H1 (cell line): ENCODE measurements at regions not wholly inside any gene's neighbourhood (a gene's known extent, or its start where the extent isn't known, plus 50 kb on each side); places are given as distances from the start of the nearest gene placed in this dataset.

Experiments
- CTCF ChIA-PET: fragments of 300-600 bp; sonication (Branson Sonifier 250); formaldehyde crosslinking; loops from one replicate; lab custom pipeline; 2021; ENCODE audit not compliant: partially characterized antibody; lab: Charles Lee
- POLR2A ChIA-PET: fragments of 300-600 bp; sonication (Branson Sonifier 250); formaldehyde crosslinking; loops from one replicate; lab custom pipeline; 2021; ENCODE audit warnings: inconsistent platforms; ENCODE audit not compliant: partially characterized antibody; lab: Charles Lee
- DNase-seq, 2 experiments: peaks; one replicate each; pipeline versions ENCODE4 v3.0.0 to v3.0.0-alpha.2; 2010 to 2022; ENCODE audit warnings: low spot score in 2 of 2, low read depth in 1 of 2, mixed read lengths in 1 of 2
- FAIRE-seq: peaks from 2 replicates; lab custom pipeline; 2011; peaks lifted over from hg19 to GRCh38; lab: Jason Lieb, UNC
- H2AFZ ChIP-seq: 2 replicates; pipeline ENCODE4 v1.8.1; 2012; ENCODE audit warnings: low read length, inconsistent platforms
- H2AK5ac ChIP-seq: 2 replicates; pipeline ENCODE4 v1.6.1; 2013; ENCODE audit warnings: low read depth, low read length
- H2BK120ac ChIP-seq: replicated peaks from 2 replicates; pipeline ENCODE3; 2013; ENCODE audit warnings: low read depth, low read length, inconsistent platforms
- H2BK12ac ChIP-seq: 2 replicates; pipeline ENCODE4 v1.6.1; 2013; ENCODE audit warnings: low read depth, low read length
- H2BK15ac ChIP-seq: 2 replicates; pipeline ENCODE4 v1.6.1; 2013; ENCODE audit warnings: low read length
- H2BK20ac ChIP-seq: 2 replicates; pipeline ENCODE4 v1.6.1; 2013; ENCODE audit warnings: low read length
- H2BK5ac ChIP-seq: 2 replicates; pipeline ENCODE4 v1.6.1; 2013; ENCODE audit warnings: low read depth, low read length
- H3K14ac ChIP-seq: 2 replicates; pipeline ENCODE4 v1.6.1; 2013; ENCODE audit warnings: inconsistent platforms; ENCODE audit not compliant: insufficient read length
- H3K18ac ChIP-seq: 2 replicates; pipeline ENCODE4 v1.6.1; 2013; ENCODE audit warnings: low read length; ENCODE audit errors: extremely low read depth
- H3K23ac ChIP-seq: 2 replicates; pipeline ENCODE4 v1.6.1; 2013; ENCODE audit warnings: inconsistent platforms; ENCODE audit not compliant: insufficient read length
- H3K23me2 ChIP-seq: 2 replicates; pipeline ENCODE4 v1.6.1; 2013; ENCODE audit warnings: low read depth, low read length
- H3K27ac ChIP-seq: 2 replicates; pipeline ENCODE4 v1.6.1; 2011; ENCODE audit warnings: low read depth, low read length, inconsistent platforms
- H3K27me3 ChIP-seq, 4 experiments: replicated peaks in 1 of 4; 1 replicate in 1 of 4; 2 replicates in 3 of 4; pipeline versions ENCODE4 v1.6.1 to v1.8.1; 2011 to 2013; ENCODE audit warnings: low read length in 3 of 4, mild to moderate bottlenecking in 3 of 4, inconsistent platforms in 2 of 4, mixed read lengths in 2 of 4, moderate library complexity in 1 of 4; ENCODE audit not compliant: control insufficient read depth in 3 of 4, insufficient read depth in 3 of 4; ENCODE audit errors: extremely low read depth in 1 of 4
- H3K36me3 ChIP-seq, 4 experiments: 2 replicates each; pipeline versions ENCODE4 v1.6.1 to v1.8.1; 2011 to 2013; ENCODE audit warnings: mild to moderate bottlenecking in 4 of 4, low read length in 3 of 4, moderate library complexity in 2 of 4, control low read depth in 1 of 4, inconsistent platforms in 1 of 4; ENCODE audit not compliant: insufficient read depth in 4 of 4, control insufficient read depth in 2 of 4
- H3K4ac ChIP-seq: replicated peaks from 2 replicates; pipeline ENCODE3; 2013; ENCODE audit warnings: low read length, low read depth, mixed read lengths, inconsistent platforms; ENCODE audit not compliant: insufficient read length
- H3K4me1 ChIP-seq, 4 experiments: replicated peaks in 1 of 4; 1 replicate in 1 of 4; 2 replicates in 3 of 4; pipeline versions ENCODE4 v1.6.1 to v1.8.1; 2011 to 2013; ENCODE audit warnings: low read length in 3 of 4, inconsistent platforms in 2 of 4, mixed read lengths in 1 of 4; ENCODE audit not compliant: insufficient read depth in 4 of 4, control insufficient read depth in 3 of 4
- H3K4me2 ChIP-seq, 2 experiments: 2 replicates each; pipeline versions ENCODE4 v1.6.1 to v1.8.1; 2011 to 2013; ENCODE audit warnings: low read depth in 2 of 2, low read length in 2 of 2, control low read depth in 1 of 2, inconsistent platforms in 1 of 2, mild to moderate bottlenecking in 1 of 2; ENCODE audit not compliant: insufficient read depth in 1 of 2
- H3K4me3 ChIP-seq, 4 experiments: fragments of 200-600, 300-600 bp in 1 of 4; sonication (generic), shearing (Covaris generic), sonication (Bioruptor Twin) in 1 of 4; 2 replicates each; pipeline versions ENCODE4 v1.5.1 to v1.8.1; 2011 to 2016; ENCODE audit warnings: low read length in 4 of 4, low read depth in 3 of 4, control low read depth in 2 of 4, inconsistent platforms in 2 of 4, mild to moderate bottlenecking in 2 of 4, mixed read lengths in 1 of 4, moderate library complexity in 1 of 4; ENCODE audit not compliant: insufficient read depth in 2 of 4; ENCODE audit errors: extremely low read depth in 1 of 4
- H3K56ac ChIP-seq: replicated peaks from 2 replicates; pipeline ENCODE3; 2013; ENCODE audit warnings: low read depth, mild to moderate bottlenecking, mixed read lengths, low read length, inconsistent platforms; ENCODE audit not compliant: insufficient read length
- H3K79me1 ChIP-seq: 2 replicates; pipeline ENCODE4 v1.6.1; 2013; ENCODE audit warnings: low read depth, low read length, control low read depth
- H3K79me2 ChIP-seq, 2 experiments: 2 replicates each; pipeline versions ENCODE4 v1.6.1 to v1.8.1; 2012 to 2013; ENCODE audit warnings: low read length in 2 of 2, mild to moderate bottlenecking in 2 of 2, inconsistent platforms in 1 of 2; ENCODE audit not compliant: insufficient read depth in 2 of 2, control insufficient read depth in 1 of 2
- H3K9ac ChIP-seq, 4 experiments: replicated peaks in 1 of 4; 1 replicate in 1 of 4; 2 replicates in 3 of 4; pipeline versions ENCODE4 v1.6.1 to v1.8.1; 2011 to 2013; ENCODE audit warnings: low read depth in 3 of 4, low read length in 3 of 4, control low read depth in 2 of 4, mild to moderate bottlenecking in 2 of 4, moderate library complexity in 2 of 4, inconsistent platforms in 1 of 4; ENCODE audit errors: extremely low read depth in 1 of 4
- H3K9me3 ChIP-seq, 2 experiments: 2 replicates each; pipeline versions ENCODE4 v1.6.1 to v1.8.1; 2012 to 2013; ENCODE audit warnings: mild to moderate bottlenecking in 2 of 2, moderate library complexity in 2 of 2, control low read depth in 1 of 2, inconsistent platforms in 1 of 2, low read depth in 1 of 2, low read length in 1 of 2, mixed read lengths in 1 of 2; ENCODE audit not compliant: insufficient read depth in 2 of 2
- H4K20me1 ChIP-seq, 2 experiments: replicated peaks in 1 of 2; 2 replicates each; pipeline versions ENCODE3 to v1.8.1; 2011 to 2013; ENCODE audit warnings: inconsistent platforms in 2 of 2, low read length in 2 of 2, mild to moderate bottlenecking in 1 of 2; ENCODE audit not compliant: insufficient read depth in 2 of 2, control insufficient read depth in 1 of 2
- H4K5ac ChIP-seq: 2 replicates; pipeline ENCODE4 v1.6.1; 2013; ENCODE audit warnings: low read length, low read depth, mixed read lengths, inconsistent platforms; ENCODE audit not compliant: insufficient read length
- H4K8ac ChIP-seq: 2 replicates; pipeline ENCODE4 v1.8.0; 2013; ENCODE audit warnings: mild to moderate bottlenecking, moderate library complexity, low read length, inconsistent platforms; ENCODE audit not compliant: insufficient read depth; ENCODE audit errors: extremely low read depth
- H4K91ac ChIP-seq: replicated peaks from 2 replicates; pipeline ENCODE3; 2013; ENCODE audit warnings: low read length, mixed read lengths, inconsistent platforms; ENCODE audit not compliant: insufficient read length
- ASH2L ChIP-seq: fragments of 200-600, 300-600 bp; sonication (generic); IDR thresholded peaks from one replicate; pipeline ENCODE4 v1.7.1; 2017; ENCODE audit warnings: low read length
- CBX5 ChIP-seq: fragments of 300-800, 300-1000 bp; sonication (generic); IDR thresholded peaks from 2 replicates; pipeline ENCODE4 v1.7.1; 2016; ENCODE audit warnings: antibody characterized with exemption, low read length, low read depth
- POLR2A ChIP-seq, 2 experiments: IDR thresholded peaks; 1 replicate in 1 of 2; 2 replicates in 1 of 2; pipeline ENCODE4 v1.6.1; 2011; ENCODE audit warnings: low read depth in 2 of 2, low read length in 2 of 2, mild to moderate bottlenecking in 2 of 2; ENCODE audit errors: control extremely low read depth in 1 of 2
- TBP ChIP-seq: IDR thresholded peaks from 2 replicates; pipeline ENCODE4 v1.6.1; 2011; ENCODE audit warnings: low read depth, low read length, improper control_type of control experiment
- WGBS, 2 experiments: shearing (Covaris generic) in 1 of 2; methylation state at CpG; one replicate each; pipeline versions ENCODE4 v1.1.6 to v1.1.7; 2013 to 2015; ENCODE audit warnings: low lambda C conversion rate in 2 of 2, mixed read lengths in 2 of 2, inconsistent platforms in 1 of 2, low coverage in 1 of 2, missing lambda C conversion rate in 1 of 2; ENCODE audit not compliant: insufficient replicate concordance in 2 of 2, insufficient coverage in 1 of 2, insufficient read length in 1 of 2; ENCODE audit errors: extremely low coverage in 1 of 2, missing lambda C conversion rate in 1 of 2; 5-methylcytosine and 5-hydroxymethylcytosine counted together

- Histone ChIP-seq H3K27me3 (no peaks in the 10 kb centered on the region), H3K18ac (no peak overlapping the region), H3K14ac (no peak overlapping the region), H2AFZ (no peak overlapping the region), H3K27ac (no peak overlapping the region), H2BK20ac (no peak overlapping the region), H3K9ac (no peak overlapping the region), H4K8ac (no peak overlapping the region), H3K4ac (no peak overlapping the region), H4K20me1 (no peaks in the 10 kb centered on the region), H4K91ac (no peak overlapping the region), H2BK5ac (no peak overlapping the region), H3K79me1 (no peaks in the 10 kb centered on the region), H3K23me2 (no peaks in the 10 kb centered on the region; the same call in 1 of the 2 replicates), H2BK120ac (no peak overlapping the region), H3K23ac (no peak overlapping the region), H2AK5ac (no peak overlapping the region), H3K36me3 (no peaks in the 10 kb centered on the region), H3K4me2 (no peak overlapping the region), H3K56ac (no peak overlapping the region), H4K5ac (no peak overlapping the region), H2BK15ac (no peak overlapping the region), H3K9me3 (no peaks in the 10 kb centered on the region), H2BK12ac (no peak overlapping the region), H3K79me2 (no peaks in the 10 kb centered on the region), H3K4me1 (no peaks in the 10 kb centered on the region), H3K4me3 (no peak overlapping the region)
- POLR2A ChIA-PET, result interaction anchor here (0.6 kb wide), 1 partner anchor 716 kb away, joined by 3 read pairs; no protein-coding TSS in a partner anchor
- WGBS, 2 experiments, result 94% methylated on average over 3 of the region's 3 CpGs; no CpG with 5 or more reads in 1 of the 2 experiments
- DNase-seq (no peak), FAIRE-seq (no peak)
- TF ChIP-seq TBP (no peak), CBX5 (no peak), POLR2A (IDR thresholded peaks at IDR 0.05; ENCODE audit: control extremely low read depth in 1 of 2, low read depth in 2 of 2, low read length in 2 of 2) (no peak), ASH2L (no peak)
- CTCF ChIA-PET, result interaction anchor here (0.9 kb wide), 1 partner anchor 9 kb away, joined by 4 read pairs; no protein-coding TSS in a partner anchor
Measured at GRCh38 chr5:112024221-112024620, 267.2 kb upstream of the NREP start.
